CD4-positive, alpha-beta memory T cell (primary cell): ENCODE measurements at regions not wholly inside any gene's neighbourhood (a gene's known extent, or its start where the extent isn't known, plus 50 kb on each side); places are given as distances from the start of the nearest gene placed in this dataset.
A peak's percentile ranks its signal among the peaks of the same experiment; 100 is the strongest.
"Not testable (repeated sequence)": the region's sequence is repeated elsewhere in the genome, so short reads cannot be mapped to it uniquely, and the experiment has no call there.

Experiments
- CTCF ChIA-PET: fragments of 350-600 bp; sonication (Branson Sonifier 250); formaldehyde crosslinking; loops from one replicate; lab custom pipeline; 2021; ENCODE audit warnings: inconsistent platforms; ENCODE audit not compliant: partially characterized antibody; lab: Charles Lee
- POLR2A ChIA-PET: fragments of 350-600 bp; sonication (Branson Sonifier 250); formaldehyde crosslinking; loops from one replicate; lab custom pipeline; 2021; ENCODE audit not compliant: partially characterized antibody; lab: Charles Lee
- DNase-seq, 5 donors: peaks; one replicate each; pipeline versions ENCODE4 v3.0.0 to v3.0.0-alpha.2; 2020 to 2022; ENCODE audit warnings: mixed read lengths in 1 of 5
- H3K27ac ChIP-seq: one replicate; pipeline ENCODE4 v1.7.0; 2013; ENCODE audit warnings: low read depth, low read length
- H3K27me3 ChIP-seq: 2 replicates; pipeline ENCODE4 v1.7.0; 2013; ENCODE audit warnings: mild to moderate bottlenecking, low read length, moderate library complexity; ENCODE audit not compliant: insufficient read depth
- H3K36me3 ChIP-seq: 2 replicates; pipeline ENCODE4 v1.7.0; 2013; ENCODE audit warnings: mild to moderate bottlenecking, low read length, moderate library complexity; ENCODE audit not compliant: insufficient read depth
- H3K4me1 ChIP-seq: 2 replicates; pipeline ENCODE4 v1.7.0; 2013; ENCODE audit warnings: mild to moderate bottlenecking, low read length, moderate library complexity; ENCODE audit not compliant: insufficient read depth
- H3K4me3 ChIP-seq, 2 donors: one replicate each; pipeline ENCODE4 v1.7.0; 2013; ENCODE audit warnings: low read length in 2 of 2, mild to moderate bottlenecking in 1 of 2
- H3K9me3 ChIP-seq, 2 donors: one replicate each; pipeline ENCODE4 v1.7.0; 2013; ENCODE audit warnings: low read length in 2 of 2, control low read depth in 1 of 2; ENCODE audit not compliant: control insufficient read depth in 1 of 2
- H3K27ac Mint-ChIP-seq, 7 donors: one replicate each; pipeline ENCODE4 v1.8.0; 2020 to 2021; ENCODE audit warnings: mixed read lengths in 7 of 7, mild to moderate bottlenecking in 6 of 7, inconsistent platforms in 3 of 7, moderate library complexity in 3 of 7
- H3K27me3 Mint-ChIP-seq, 2 donors: one replicate each; pipeline ENCODE4 v1.8.0; 2020 to 2021; ENCODE audit warnings: mixed read lengths in 2 of 2
- H3K36me3 Mint-ChIP-seq, 2 donors: one replicate each; pipeline ENCODE4 v1.8.0; 2020 to 2021; ENCODE audit warnings: mixed read lengths in 2 of 2, inconsistent platforms in 1 of 2, mild to moderate bottlenecking in 1 of 2
- H3K4me1 Mint-ChIP-seq, 4 donors: one replicate each; pipeline ENCODE4 v1.8.0; 2020 to 2021; ENCODE audit warnings: mixed read lengths in 4 of 4, mild to moderate bottlenecking in 1 of 4
- H3K4me3 Mint-ChIP-seq, 8 donors: one replicate each; pipeline ENCODE4 v1.8.0; 2020 to 2021; ENCODE audit warnings: mixed read lengths in 8 of 8, mild to moderate bottlenecking in 7 of 8, moderate library complexity in 6 of 8, inconsistent platforms in 3 of 8
- H3K9me3 Mint-ChIP-seq, 8 donors: one replicate each; pipeline ENCODE4 v1.8.0; 2020 to 2021; ENCODE audit warnings: mixed read lengths in 8 of 8, mild to moderate bottlenecking in 5 of 8, inconsistent platforms in 3 of 8, moderate library complexity in 1 of 8
- intact Hi-C: fragments of 100-400 bp; cut with micrococcal nuclease; formaldehyde crosslinking; loops from one replicate; pipeline ENCODE4 v1.15.1; 2023

DNA sequence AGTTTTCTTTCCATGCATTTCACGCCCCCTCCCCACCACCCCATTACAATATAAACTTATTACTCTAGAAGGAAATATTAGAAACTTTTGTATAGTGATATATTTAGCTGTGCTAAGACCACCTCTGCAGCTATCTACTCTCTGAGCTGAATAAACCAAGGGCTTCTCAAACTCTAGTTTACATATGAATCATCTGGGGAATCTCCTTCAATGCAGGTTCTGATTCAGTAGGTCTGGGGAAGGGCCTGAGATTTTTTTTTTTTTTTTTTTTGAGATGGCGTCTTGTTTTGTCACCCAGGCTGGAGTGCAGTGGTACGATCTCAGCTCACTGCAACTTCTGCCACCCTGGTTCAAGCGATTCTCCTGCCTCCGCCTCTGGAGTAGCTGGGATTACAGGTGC is 67.6 kb upstream of the PRKG1 start:
- H3K36me3 Mint-ChIP-seq, result no peaks in the 10 kb centered on the region
- ChIA-PET POLR2A (no interaction called here), CTCF (interaction anchor here (0.7 to 1.2 kb wide), 3 partner anchors 11 to 954 kb away, joined by 3 to 4 read pairs (median 3); no protein-coding TSS in a partner anchor)
- no peaks in the 10 kb centered on the region for H3K9me3 ChIP-seq
- DNase-seq, result no peak
- peaks cover 0 to 2% (median 0%) of the 10 kb centered on the region in 8 donors for H3K9me3 Mint-ChIP-seq
- H3K27me3 ChIP-seq, result no peaks in the 10 kb centered on the region
- no peak overlapping the region for H3K4me3 ChIP-seq
- no peaks in the 10 kb centered on the region for H3K4me1 Mint-ChIP-seq
- intact Hi-C loops, result no loop called here
- H3K4me3 Mint-ChIP-seq, result no peak overlapping the region
- H3K4me1 ChIP-seq, result no peaks in the 10 kb centered on the region
- no peaks in the 10 kb centered on the region for H3K36me3 ChIP-seq
- no peak overlapping the region for H3K27ac Mint-ChIP-seq
- no peak overlapping the region for H3K27ac ChIP-seq
- H3K27me3 Mint-ChIP-seq, result peaks cover 5 to 6% of the 10 kb centered on the region in 2 donors

DNA sequence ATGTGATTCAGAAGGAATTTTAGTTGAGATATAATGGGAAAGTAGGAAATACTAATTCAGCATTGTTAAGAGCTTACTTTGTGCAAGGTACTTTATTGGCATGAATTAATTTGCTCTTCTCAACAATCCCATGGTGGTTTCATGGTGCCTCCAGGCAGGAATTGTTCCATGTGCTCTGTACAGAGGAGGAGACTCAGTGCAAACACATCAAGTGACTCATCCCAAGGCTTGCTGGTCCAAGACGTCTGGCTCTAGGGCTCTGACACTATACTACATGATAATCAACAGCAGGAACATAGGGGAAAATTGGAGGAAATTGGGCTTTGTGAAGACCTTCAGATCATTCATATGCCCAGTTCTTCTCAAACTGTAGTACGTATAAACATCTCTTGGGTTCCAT is 66.5 kb upstream of the PRKG1 start:
- no peak overlapping the region for H3K27ac ChIP-seq
- DNase-seq, result no peak
- Mint-ChIP-seq H3K4me1 (no peaks in the 10 kb centered on the region), H3K27ac (no peak overlapping the region), H3K9me3 (peaks cover 0 to 4% (median 0%) of the 10 kb centered on the region in 8 donors), H3K4me3 (no peak overlapping the region), H3K27me3 (peaks cover 5 to 6% of the 10 kb centered on the region in 2 donors), H3K36me3 (no peaks in the 10 kb centered on the region)
- no peaks in the 10 kb centered on the region for H3K4me1 ChIP-seq
- ChIA-PET POLR2A (no interaction called here), CTCF (interaction anchor here (1.1 to 2.4 kb wide), 2 partner anchors 954 to 1208 kb away, joined by 3 to 6 read pairs; no protein-coding TSS in a partner anchor)
- no peaks in the 10 kb centered on the region for H3K36me3 ChIP-seq
- no peak overlapping the region for H3K4me3 ChIP-seq
- no peaks in the 10 kb centered on the region for H3K27me3 ChIP-seq
- H3K9me3 ChIP-seq, result no peaks in the 10 kb centered on the region
- intact Hi-C loops, result no loop called here

DNA sequence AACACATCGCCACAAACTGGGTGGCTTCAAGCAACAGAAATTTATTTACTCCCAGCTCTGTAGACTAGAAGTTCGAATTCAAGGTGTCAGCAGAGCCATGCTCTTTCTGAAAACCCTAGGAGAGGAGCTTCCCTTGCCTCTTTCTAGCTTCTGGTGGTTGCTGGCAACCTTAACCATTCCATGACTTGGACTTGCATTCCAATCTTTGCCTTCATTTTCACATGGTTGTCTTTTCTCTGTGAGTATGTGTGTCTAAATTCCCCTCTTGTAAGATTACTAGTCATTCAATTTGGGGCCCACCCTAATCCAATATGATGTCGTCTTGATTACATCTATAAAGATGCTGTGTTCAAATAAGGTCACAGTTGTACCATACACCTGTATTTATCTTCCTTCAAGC is 65.9 kb upstream of the PRKG1 start:
- no peaks in the 10 kb centered on the region for H3K4me1 ChIP-seq
- H3K4me3 ChIP-seq, result no peak overlapping the region
- no peak overlapping the region for H3K4me3 Mint-ChIP-seq
- H3K27ac Mint-ChIP-seq, result no peak overlapping the region
- ChIA-PET CTCF (interaction anchor here (1.1 to 2.4 kb wide), 3 partner anchors 13 to 1207 kb away, joined by 3 to 7 read pairs (median 6); no protein-coding TSS in a partner anchor), POLR2A (no interaction called here)
- DNase-seq, result no peak
- no peak overlapping the region for H3K27ac ChIP-seq
- no peaks in the 10 kb centered on the region for H3K9me3 ChIP-seq
- H3K36me3 ChIP-seq, result no peaks in the 10 kb centered on the region
- H3K27me3 ChIP-seq, result no peaks in the 10 kb centered on the region
- intact Hi-C loops, result no loop called here
- H3K9me3 Mint-ChIP-seq, result peaks cover 0 to 4% (median 0%) of the 10 kb centered on the region in 8 donors
- H3K27me3 Mint-ChIP-seq, result peaks cover 5 to 6% of the 10 kb centered on the region in 2 donors
- H3K4me1 Mint-ChIP-seq, result no peaks in the 10 kb centered on the region
- no peaks in the 10 kb centered on the region for H3K36me3 Mint-ChIP-seq

DNA sequence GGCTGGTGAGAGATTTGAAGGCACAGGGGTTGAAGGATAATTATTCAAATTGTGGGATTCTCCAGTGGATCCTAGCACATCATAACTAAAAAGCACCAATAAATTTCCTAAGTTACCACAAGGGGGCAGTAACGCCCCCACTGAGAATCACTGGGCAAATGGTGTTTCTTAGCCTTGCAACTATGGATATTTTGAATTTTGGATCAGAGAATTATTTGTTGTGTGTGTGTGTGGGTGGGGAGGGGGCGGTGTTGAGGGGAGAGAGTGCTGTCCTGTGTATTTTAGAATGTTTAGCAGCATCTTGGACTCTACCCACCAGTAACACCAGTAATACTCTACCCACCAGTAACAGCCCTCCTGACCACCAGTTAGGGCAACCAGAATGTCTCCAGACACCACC is 63.3 kb upstream of the PRKG1 start:
- no peak overlapping the region for H3K27ac Mint-ChIP-seq
- no peak overlapping the region for H3K4me3 Mint-ChIP-seq
- H3K4me1 ChIP-seq, result no peaks in the 10 kb centered on the region
- H3K4me3 ChIP-seq, result no peak overlapping the region
- H3K9me3 Mint-ChIP-seq, result peaks cover 0 to 4% (median 0%) of the 10 kb centered on the region in 8 donors
- ChIA-PET CTCF (interaction anchor here (1.0 kb wide), 1 partner anchor 951 kb away, joined by 3 read pairs; no protein-coding TSS in a partner anchor), POLR2A (no interaction called here)
- H3K4me1 Mint-ChIP-seq, result peaks cover 0 to 7% (median 2%) of the 10 kb centered on the region in 4 donors
- no peaks in the 10 kb centered on the region for H3K9me3 ChIP-seq
- no peaks in the 10 kb centered on the region for H3K27me3 ChIP-seq
- intact Hi-C loops, result loop anchor here (1.0 kb wide), 1 partner anchor 1204 kb away; no protein-coding TSS in a partner anchor
- no peaks in the 10 kb centered on the region for H3K36me3 Mint-ChIP-seq
- H3K36me3 ChIP-seq, result no peaks in the 10 kb centered on the region
- DNase-seq, result peak in 4 of 5 donors; percentile 12 to 26 (median 19)
- H3K27me3 Mint-ChIP-seq, result peaks cover 5 to 6% of the 10 kb centered on the region in 2 donors
- no peak overlapping the region for H3K27ac ChIP-seq

DNA sequence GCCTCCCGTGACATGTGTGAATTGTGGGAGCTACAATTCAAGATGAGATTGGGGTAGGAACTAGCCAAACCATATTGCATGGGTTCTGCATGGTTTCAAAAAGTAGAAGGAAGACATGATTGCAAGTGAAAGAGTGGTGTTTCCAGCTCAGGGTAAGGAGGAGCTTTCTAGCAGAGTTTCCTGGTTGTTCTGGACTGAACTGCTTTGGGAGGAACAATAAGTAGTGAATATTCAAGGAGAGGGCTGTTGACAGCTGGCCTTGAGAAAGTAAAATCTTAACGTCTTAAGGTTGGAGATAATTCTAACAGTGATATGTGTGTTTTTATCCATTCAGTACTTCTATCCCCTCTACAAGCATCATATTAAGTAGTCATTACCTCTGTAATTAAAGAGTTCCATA is 62.2 kb upstream of the PRKG1 start:
- no peak overlapping the region for H3K27ac Mint-ChIP-seq
- H3K9me3 Mint-ChIP-seq, result peaks cover 0 to 4% (median 0%) of the 10 kb centered on the region in 8 donors
- Histone ChIP-seq H3K27me3 (no peaks in the 10 kb centered on the region), H3K4me3 (no peak overlapping the region), H3K36me3 (no peaks in the 10 kb centered on the region), H3K9me3 (no peaks in the 10 kb centered on the region), H3K4me1 (no peaks in the 10 kb centered on the region), H3K27ac (no peak overlapping the region)
- CTCF ChIA-PET, result interaction anchor here (0.7 to 0.9 kb wide), 2 partner anchors 20 to 948 kb away, joined by 3 read pairs; no protein-coding TSS in a partner anchor
- no peaks in the 10 kb centered on the region for H3K36me3 Mint-ChIP-seq
- POLR2A ChIA-PET, result no interaction called here
- H3K4me1 Mint-ChIP-seq, result peaks cover 0 to 7% (median 2%) of the 10 kb centered on the region in 4 donors
- H3K4me3 Mint-ChIP-seq, result no peak overlapping the region
- peaks cover 5 to 6% of the 10 kb centered on the region in 2 donors for H3K27me3 Mint-ChIP-seq
- no peak for DNase-seq
- intact Hi-C loops, result no loop called here

DNA sequence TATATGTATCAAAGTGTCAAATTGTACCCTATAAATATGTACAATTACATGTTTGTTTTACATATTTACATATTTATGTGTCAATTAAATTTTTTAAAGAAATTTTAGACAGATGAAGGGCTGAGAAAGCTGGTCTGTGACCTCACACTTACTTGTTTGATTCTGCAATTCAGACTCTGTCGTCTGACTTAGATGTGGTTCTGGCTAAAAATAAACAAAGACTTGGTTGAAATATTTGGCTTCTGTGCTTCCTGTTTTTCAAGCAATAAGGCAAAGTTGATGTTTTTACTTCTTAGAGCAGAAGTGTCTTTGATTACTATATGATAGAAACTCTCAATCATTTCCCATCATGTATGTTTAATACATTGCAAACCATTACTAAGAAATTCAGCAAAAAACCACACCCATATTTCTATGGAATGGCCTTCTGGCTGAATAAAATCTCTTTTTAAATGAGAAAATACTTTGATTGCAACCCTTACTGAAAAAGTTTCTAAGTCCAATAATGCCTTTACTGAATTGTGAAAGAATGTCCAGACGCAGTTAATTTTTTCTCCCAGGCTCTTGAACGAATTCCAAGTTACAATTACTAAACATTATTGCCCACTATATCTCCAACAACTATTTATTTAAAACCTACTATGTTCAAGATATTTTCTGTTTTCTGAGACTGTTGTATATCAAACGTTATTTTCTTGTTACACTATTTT is 59.5 kb upstream of the PRKG1 start:
- intact Hi-C loops, result no loop called here
- H3K4me3 Mint-ChIP-seq, result no peak overlapping the region
- DNase-seq, result no peak
- Histone ChIP-seq H3K27me3 (no peaks in the 10 kb centered on the region), H3K36me3 (no peaks in the 10 kb centered on the region), H3K4me1 (no peaks in the 10 kb centered on the region), H3K4me3 (no peak overlapping the region), H3K27ac (no peak overlapping the region), H3K9me3 (no peaks in the 10 kb centered on the region)
- POLR2A ChIA-PET, result no interaction called here
- peaks cover 0 to 4% (median 0%) of the 10 kb centered on the region in 8 donors for H3K9me3 Mint-ChIP-seq
- no peak overlapping the region for H3K27ac Mint-ChIP-seq
- H3K36me3 Mint-ChIP-seq, result no peaks in the 10 kb centered on the region
- peaks cover 2 to 3% of the 10 kb centered on the region in 2 donors for H3K27me3 Mint-ChIP-seq
- CTCF ChIA-PET, result no interaction called here
- H3K4me1 Mint-ChIP-seq, result peaks cover 0 to 7% (median 2%) of the 10 kb centered on the region in 4 donors

DNA sequence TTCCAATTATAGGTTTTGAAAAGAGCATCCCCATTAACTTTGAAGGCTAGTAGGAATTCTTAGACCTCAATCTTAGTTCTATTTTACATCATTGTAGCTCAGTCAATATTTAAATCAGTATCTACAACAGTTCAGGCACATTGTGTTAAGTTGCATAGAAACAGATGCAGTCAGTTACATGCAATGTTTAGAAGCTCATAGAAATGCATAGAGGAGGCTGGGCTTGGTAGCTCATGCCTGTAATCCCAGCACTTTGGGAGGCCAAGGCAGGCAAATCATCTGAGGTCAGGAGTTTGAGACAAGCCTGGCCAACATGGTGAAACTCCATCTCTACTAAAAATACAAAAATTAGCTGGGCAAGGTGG is 58.9 kb upstream of the PRKG1 start:
- H3K4me3 ChIP-seq, CTCF ChIA-PET, H3K9me3 ChIP-seq, POLR2A ChIA-PET, H3K27me3 ChIP-seq, H3K36me3 Mint-ChIP-seq, H3K27ac Mint-ChIP-seq, H3K9me3 Mint-ChIP-seq, H3K36me3 ChIP-seq, H3K4me1 Mint-ChIP-seq, DNase-seq, H3K27me3 Mint-ChIP-seq, intact Hi-C loops, H3K4me1 ChIP-seq, H3K4me3 Mint-ChIP-seq, H3K27ac ChIP-seq: not testable (repeated sequence)
